HCT116 (cell line): ENCODE measurements at regions not wholly inside any gene's neighbourhood (a gene's known extent, or its start where the extent isn't known, plus 50 kb on each side); places are given as distances from the start of the nearest gene placed in this dataset.

Experiments used
- ATAC-seq: fragments of 200-7000 bp; cut with Tn5 transposase; 2 replicates; pipeline ENCODE4 v1.9.1; 2020; ENCODE audit warnings: mild to moderate bottlenecking, moderate library complexity
- BruUV-seq: library from RNA; stranded (reverse); fragments of 400-500 nt; replicated peaks from 2 replicates; lab custom pipeline; 2021; lab: Mats Ljungman, UMichigan
- CTCF ChIA-PET: fragments of 300-600 bp; sonication (Branson Sonifier 250); formaldehyde crosslinking; loops from one replicate; lab custom pipeline; 2021; ENCODE audit warnings: antibody characterized with exemption; lab: Charles Lee
- POLR2A ChIA-PET: fragments of 300-600, 350-600 bp; sonication (Branson Sonifier 250); formaldehyde crosslinking; loops from one replicate; lab custom pipeline; 2021; ENCODE audit warnings: antibody characterized with exemption; lab: Charles Lee
- RAD21 ChIA-PET, 2 experiments: fragments of 300-600 bp; sonication (Branson Sonifier 250); formaldehyde crosslinking; loops; one replicate each; lab custom pipeline; 2023; ENCODE audit warnings: low total read pairs in 2 of 2; ENCODE audit not compliant: uncharacterized antibody in 2 of 2, unreplicated experiment in 2 of 2, low non-redundant PET in 1 of 2; lab: Charles Lee
- DNase-seq: peaks from one replicate; pipeline ENCODE4 v3.0.0-alpha.2; 2010; ENCODE audit warnings: low read depth, low spot score
- H2AFZ ChIP-seq: fragments of 200-600 bp; shearing (Covaris generic), sonication (generic); 2 replicates; pipeline ENCODE4 v1.6.1; 2017; ENCODE audit warnings: low read depth, mixed run types, mixed read lengths, antibody characterized with exemption, low read length; ENCODE audit not compliant: poor library complexity, severe bottlenecking
- H3K27ac ChIP-seq: 2 replicates; pipeline ENCODE4 v1.5.1; 2012; ENCODE audit warnings: low read depth, low read length
- H3K27me3 ChIP-seq: fragments of 200-600 bp; sonication (generic); 2 replicates; pipeline ENCODE4 v1.6.1; 2016; ENCODE audit warnings: mixed run types, low read length, mixed read lengths; ENCODE audit not compliant: insufficient read depth
- H3K36me3 ChIP-seq, 2 experiments: fragments of 200-500 bp in 1 of 2; fragments of 200-600 bp in 1 of 2; sonication (Bioruptor generic) in 1 of 2; sonication (generic) in 1 of 2; 2 replicates each; pipeline versions ENCODE4 v1.5.1 to v1.6.1; 2014 to 2016; ENCODE audit warnings: low read length in 2 of 2, inconsistent platforms in 1 of 2, mixed read lengths in 1 of 2, mixed run types in 1 of 2; ENCODE audit not compliant: insufficient read depth in 2 of 2, control insufficient read depth in 1 of 2
- H3K4me1 ChIP-seq, 2 experiments: fragments of 200-600 bp in 1 of 2; sonication (generic) in 1 of 2; 2 replicates each; pipeline versions ENCODE4 v1.5.1 to v1.6.1; 2012 to 2017; ENCODE audit warnings: low read length in 2 of 2, inconsistent platforms in 1 of 2, mild to moderate bottlenecking in 1 of 2, mixed read lengths in 1 of 2, mixed run types in 1 of 2, moderate library complexity in 1 of 2; ENCODE audit not compliant: insufficient read depth in 2 of 2, control insufficient read depth in 1 of 2
- H3K4me2 ChIP-seq: fragments of 200-600 bp; sonication (generic); 2 replicates; pipeline ENCODE4 v1.6.1; 2017; ENCODE audit warnings: mixed run types, low read length, mixed read lengths
- H3K4me3 ChIP-seq, 2 experiments: fragments of 200-600 bp in 1 of 2; sonication (generic) in 1 of 2; replicated peaks in 1 of 2; 2 replicates each; pipeline ENCODE4 v1.5.1; 2011 to 2016; ENCODE audit warnings: low read length in 2 of 2, control low read depth in 1 of 2, low read depth in 1 of 2, mild to moderate bottlenecking in 1 of 2, mixed read lengths in 1 of 2, mixed run types in 1 of 2
- H3K79me2 ChIP-seq: fragments of 200-600 bp; sonication (generic); 2 replicates; pipeline ENCODE4 v1.6.1; 2017; ENCODE audit warnings: mild to moderate bottlenecking, mixed run types, low read length, moderate library complexity, mixed read lengths; ENCODE audit not compliant: insufficient read depth
- H3K9ac ChIP-seq: fragments of 200-600 bp; sonication (generic); 2 replicates; pipeline ENCODE4 v1.6.1; 2016; ENCODE audit warnings: low read length, mixed read lengths
- H3K9me2 ChIP-seq: fragments of 200-600 bp; sonication (generic), shearing (Covaris generic); 2 replicates; pipeline ENCODE4 v1.6.1; 2017; ENCODE audit warnings: mixed run types, mild to moderate bottlenecking, moderate library complexity; ENCODE audit not compliant: insufficient read depth
- H3K9me3 ChIP-seq, 2 experiments: fragments of 200-500 bp in 1 of 2; fragments of 200-600 bp in 1 of 2; sonication (Bioruptor generic) in 1 of 2; sonication (generic) in 1 of 2; 2 replicates each; pipeline ENCODE4 v1.6.1; 2014 to 2017; ENCODE audit warnings: low read length in 2 of 2, mixed read lengths in 2 of 2, inconsistent platforms in 1 of 2, low read depth in 1 of 2, mild to moderate bottlenecking in 1 of 2, mixed run types in 1 of 2, moderate library complexity in 1 of 2; ENCODE audit not compliant: control insufficient read depth in 1 of 2, insufficient read depth in 1 of 2
- H4K20me1 ChIP-seq: fragments of 200-600 bp; sonication (generic), shearing (Covaris generic); 2 replicates; pipeline ENCODE4 v1.6.1; 2017; ENCODE audit warnings: mixed run types, mild to moderate bottlenecking, moderate library complexity; ENCODE audit not compliant: insufficient read depth
- CBX3 ChIP-seq: IDR thresholded peaks from 2 replicates; pipeline ENCODE4 v1.6.1; 2012; ENCODE audit warnings: low read depth
- EGR1 ChIP-seq: IDR thresholded peaks from 2 replicates; pipeline ENCODE4 v1.6.1; 2012; ENCODE audit warnings: low read depth
- EZH2 ChIP-seq: fragments of 200-600 bp; sonication (generic); IDR thresholded peaks from 2 replicates; pipeline ENCODE4 v1.6.1; 2017; ENCODE audit warnings: antibody characterized with exemption, mixed run types
- EZH2phosphoT487 ChIP-seq: fragments of 200-600 bp; IDR thresholded peaks from 2 replicates; pipeline ENCODE4 v1.6.1; 2018; ENCODE audit warnings: antibody characterized with exemption, borderline replicate concordance
- FOSL1 ChIP-seq: IDR thresholded peaks from 2 replicates; pipeline ENCODE4 v1.6.1; 2012; ENCODE audit warnings: low read depth
- POLR2A ChIP-seq: IDR thresholded peaks from 2 replicates; pipeline ENCODE4 v1.7.0; 2011; ENCODE audit warnings: borderline replicate concordance; ENCODE audit not compliant: insufficient read depth, insufficient read length; ENCODE audit errors: extremely low read depth
- POLR2AphosphoS5 ChIP-seq: IDR thresholded peaks from 2 replicates; pipeline ENCODE4 v1.6.1; 2011; ENCODE audit warnings: mild to moderate bottlenecking, low read depth, low read length, moderate library complexity
- SIN3A ChIP-seq: IDR thresholded peaks from 2 replicates; pipeline ENCODE4 v1.6.1; 2012; ENCODE audit warnings: low read depth
- SP1 ChIP-seq: IDR thresholded peaks from 2 replicates; pipeline ENCODE4 v1.6.1; 2012; ENCODE audit warnings: low read depth
- TCF7L2 ChIP-seq: IDR thresholded peaks from 2 replicates; pipeline ENCODE4 v1.7.0; 2011; ENCODE audit warnings: borderline replicate concordance, inconsistent platforms; ENCODE audit not compliant: insufficient read depth, insufficient read length; ENCODE audit errors: extremely low read depth
- YY1 ChIP-seq: IDR thresholded peaks from 2 replicates; pipeline ENCODE4 v1.6.1; 2011; ENCODE audit warnings: low read length, low read depth, moderate library complexity, mild to moderate bottlenecking; ENCODE audit not compliant: insufficient replicate concordance; ENCODE audit errors: extremely low read depth
- ZFX ChIP-seq: fragments of 450-650 bp; IDR thresholded peaks from 2 replicates; pipeline ENCODE4 v1.6.1; 2017
- intact Hi-C: fragments of 100-400 bp; cut with micrococcal nuclease; formaldehyde crosslinking; loops from 2 replicates; pipeline ENCODE4 v1.10.0; 2022
- TF ChIP-seq, protein P1 (sequence below): IDR thresholded peaks from 2 replicates; pipeline ENCODE4 v1.6.1; 2012
- TF ChIP-seq, protein P2 (sequence below): IDR thresholded peaks from 2 replicates; pipeline ENCODE4 v1.6.1; 2012; ENCODE audit warnings: low read depth
- TF ChIP-seq, protein P3 (sequence below): IDR thresholded peaks from 2 replicates; pipeline ENCODE4 v1.6.1; 2012
- TF ChIP-seq, protein P4 (sequence below), 3 experiments: fragments of 200-600 bp in 1 of 3; sonication (generic) in 1 of 3; IDR thresholded peaks in 2 of 3; conservative IDR thresholded peaks in 1 of 3; 2 replicates each; pipeline ENCODE4 v1.5.1; 2012 to 2017; ENCODE audit warnings: low read depth in 2 of 3, low read length in 2 of 3, antibody characterized with exemption in 1 of 3, borderline replicate concordance in 1 of 3, control low read depth in 1 of 3, mild to moderate bottlenecking in 1 of 3, mixed read lengths in 1 of 3, mixed run types in 1 of 3, moderate library complexity in 1 of 3; ENCODE audit not compliant: insufficient read depth in 1 of 3

DNA sequence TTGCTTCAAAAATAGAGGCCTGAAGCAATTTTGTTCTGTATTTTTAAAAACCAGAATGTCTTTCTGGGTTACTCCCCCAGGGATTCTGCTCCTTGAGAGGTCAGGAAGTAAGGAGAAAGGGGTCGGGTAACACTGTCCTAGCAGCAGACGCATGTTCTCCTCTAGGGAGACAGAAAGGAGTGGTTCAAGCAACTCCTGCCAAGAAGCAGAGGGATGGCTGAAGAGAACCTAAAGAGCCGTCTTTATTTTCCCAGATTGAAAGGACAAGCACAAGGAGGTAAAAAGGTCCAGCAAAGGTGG lies 58.0 kb upstream of the SLC4A11 start:
- RAD21 ChIA-PET: no interaction called here
- no peak for ATAC-seq
- CTCF ChIA-PET: no interaction called here

More for the DNA sequence above, 58.0 kb upstream of the SLC4A11 start:
- Histone ChIP-seq H3K27ac (no peak overlapping the region), H3K9me2 (no peaks in the 10 kb centered on the region), H3K4me1 (no peaks in the 10 kb centered on the region), H3K4me2 (no peak overlapping the region), H3K36me3 (no peaks in the 10 kb centered on the region), H3K27me3 (no peaks in the 10 kb centered on the region), H3K79me2 (no peaks in the 10 kb centered on the region), H4K20me1 (no peaks in the 10 kb centered on the region)
- intact Hi-C loops: no loop called here
- DNase-seq: no peak
- TF ChIP-seq, protein P1, sequence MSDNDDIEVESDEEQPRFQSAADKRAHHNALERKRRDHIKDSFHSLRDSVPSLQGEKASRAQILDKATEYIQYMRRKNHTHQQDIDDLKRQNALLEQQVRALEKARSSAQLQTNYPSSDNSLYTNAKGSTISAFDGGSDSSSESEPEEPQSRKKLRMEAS: no peak
- TF ChIP-seq, protein P2, sequence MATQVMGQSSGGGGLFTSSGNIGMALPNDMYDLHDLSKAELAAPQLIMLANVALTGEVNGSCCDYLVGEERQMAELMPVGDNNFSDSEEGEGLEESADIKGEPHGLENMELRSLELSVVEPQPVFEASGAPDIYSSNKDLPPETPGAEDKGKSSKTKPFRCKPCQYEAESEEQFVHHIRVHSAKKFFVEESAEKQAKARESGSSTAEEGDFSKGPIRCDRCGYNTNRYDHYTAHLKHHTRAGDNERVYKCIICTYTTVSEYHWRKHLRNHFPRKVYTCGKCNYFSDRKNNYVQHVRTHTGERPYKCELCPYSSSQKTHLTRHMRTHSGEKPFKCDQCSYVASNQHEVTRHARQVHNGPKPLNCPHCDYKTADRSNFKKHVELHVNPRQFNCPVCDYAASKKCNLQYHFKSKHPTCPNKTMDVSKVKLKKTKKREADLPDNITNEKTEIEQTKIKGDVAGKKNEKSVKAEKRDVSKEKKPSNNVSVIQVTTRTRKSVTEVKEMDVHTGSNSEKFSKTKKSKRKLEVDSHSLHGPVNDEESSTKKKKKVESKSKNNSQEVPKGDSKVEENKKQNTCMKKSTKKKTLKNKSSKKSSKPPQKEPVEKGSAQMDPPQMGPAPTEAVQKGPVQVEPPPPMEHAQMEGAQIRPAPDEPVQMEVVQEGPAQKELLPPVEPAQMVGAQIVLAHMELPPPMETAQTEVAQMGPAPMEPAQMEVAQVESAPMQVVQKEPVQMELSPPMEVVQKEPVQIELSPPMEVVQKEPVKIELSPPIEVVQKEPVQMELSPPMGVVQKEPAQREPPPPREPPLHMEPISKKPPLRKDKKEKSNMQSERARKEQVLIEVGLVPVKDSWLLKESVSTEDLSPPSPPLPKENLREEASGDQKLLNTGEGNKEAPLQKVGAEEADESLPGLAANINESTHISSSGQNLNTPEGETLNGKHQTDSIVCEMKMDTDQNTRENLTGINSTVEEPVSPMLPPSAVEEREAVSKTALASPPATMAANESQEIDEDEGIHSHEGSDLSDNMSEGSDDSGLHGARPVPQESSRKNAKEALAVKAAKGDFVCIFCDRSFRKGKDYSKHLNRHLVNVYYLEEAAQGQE: no peak
- no peak for TF ChIP-seq TCF7L2
- TF ChIP-seq ZFX: no peak
- no peak for TF ChIP-seq POLR2A
- no peak for TF ChIP-seq POLR2AphosphoS5
- TF ChIP-seq, protein P3, sequence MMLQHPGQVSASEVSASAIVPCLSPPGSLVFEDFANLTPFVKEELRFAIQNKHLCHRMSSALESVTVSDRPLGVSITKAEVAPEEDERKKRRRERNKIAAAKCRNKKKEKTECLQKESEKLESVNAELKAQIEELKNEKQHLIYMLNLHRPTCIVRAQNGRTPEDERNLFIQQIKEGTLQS: no peak
- no peak for TF ChIP-seq SIN3A
- TF ChIP-seq SP1: no peak
- TF ChIP-seq EZH2phosphoT487: no peak
- no peak for TF ChIP-seq EGR1
- TF ChIP-seq FOSL1: no peak
- no peak for TF ChIP-seq EZH2
- TF ChIP-seq CBX3: no peak
- TF ChIP-seq YY1: no peak
- TF ChIP-seq, protein P4, sequence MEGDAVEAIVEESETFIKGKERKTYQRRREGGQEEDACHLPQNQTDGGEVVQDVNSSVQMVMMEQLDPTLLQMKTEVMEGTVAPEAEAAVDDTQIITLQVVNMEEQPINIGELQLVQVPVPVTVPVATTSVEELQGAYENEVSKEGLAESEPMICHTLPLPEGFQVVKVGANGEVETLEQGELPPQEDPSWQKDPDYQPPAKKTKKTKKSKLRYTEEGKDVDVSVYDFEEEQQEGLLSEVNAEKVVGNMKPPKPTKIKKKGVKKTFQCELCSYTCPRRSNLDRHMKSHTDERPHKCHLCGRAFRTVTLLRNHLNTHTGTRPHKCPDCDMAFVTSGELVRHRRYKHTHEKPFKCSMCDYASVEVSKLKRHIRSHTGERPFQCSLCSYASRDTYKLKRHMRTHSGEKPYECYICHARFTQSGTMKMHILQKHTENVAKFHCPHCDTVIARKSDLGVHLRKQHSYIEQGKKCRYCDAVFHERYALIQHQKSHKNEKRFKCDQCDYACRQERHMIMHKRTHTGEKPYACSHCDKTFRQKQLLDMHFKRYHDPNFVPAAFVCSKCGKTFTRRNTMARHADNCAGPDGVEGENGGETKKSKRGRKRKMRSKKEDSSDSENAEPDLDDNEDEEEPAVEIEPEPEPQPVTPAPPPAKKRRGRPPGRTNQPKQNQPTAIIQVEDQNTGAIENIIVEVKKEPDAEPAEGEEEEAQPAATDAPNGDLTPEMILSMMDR (IDR thresholded peaks at IDR 0.05 in 2 of 3, conservative IDR thresholded peaks at IDR 0.05 in 1 of 3; ENCODE audit: borderline replicate concordance in 1 of 3, insufficient read depth in 1 of 3, low read depth in 2 of 3, low read length in 2 of 3): no peak
- TF ChIP-seq, all 23 proteins: peak for 0
- Histone ChIP-seq H3K9me3 (no peaks in the 10 kb centered on the region), H2AFZ (no peak overlapping the region), H3K9ac (no peak overlapping the region), H3K4me3 (no peak overlapping the region)
- no TSS peak for BruUV-seq
- POLR2A ChIA-PET: no interaction called here
